ENCODE measurements at regions not wholly inside any gene's neighbourhood (a gene's known extent, or its start where the extent isn't known, plus 50 kb on each side); places are given as distances from the start of the nearest gene placed in this dataset.

DNA sequence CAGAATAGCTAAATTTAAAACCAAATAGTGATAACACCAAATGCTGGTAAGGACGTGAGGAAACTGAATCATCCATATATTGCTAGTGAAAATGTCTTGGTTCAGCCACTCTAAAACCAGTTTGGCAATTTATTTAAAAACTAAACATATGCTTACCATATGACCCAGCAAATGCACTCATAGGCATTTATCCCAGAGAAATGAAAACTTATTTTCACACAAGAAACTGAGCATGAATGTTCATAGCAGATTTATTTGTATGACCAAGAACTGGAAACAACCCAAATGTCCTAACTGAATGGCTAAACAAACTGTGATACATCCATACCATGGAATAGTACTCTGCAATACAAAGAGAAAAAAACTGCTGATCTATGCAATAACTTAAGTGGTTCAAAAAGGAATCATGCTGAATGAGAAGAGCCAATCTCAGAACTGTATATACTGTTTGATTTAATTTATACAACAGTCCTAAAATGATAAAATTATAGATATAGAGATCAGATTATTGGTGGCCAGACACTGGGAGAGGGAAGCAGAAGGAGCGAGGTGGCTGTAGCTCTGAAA lies 115.6 kb upstream of the ADGRF1 start:
- CTCF ChIA-PET (ENCODE audit: partially characterized antibody), result no interaction called here

More for the DNA sequence above, 115.6 kb upstream of the ADGRF1 start:
- Histone ChIP-seq H2BK15ac (ENCODE audit: low read length) (no peak overlapping the region), H4K5ac (ENCODE audit: insufficient read length, low read depth, low read length) (no peak overlapping the region), H3K4me1 (replicated peaks in 1 of 4; ENCODE audit: control insufficient read depth in 3 of 4, insufficient read depth in 4 of 4, low read length in 3 of 4) (peaks cover 0 to 8% (median 1%) of the 10 kb centered on the region in 4 experiments; a peak in 3 of 7 replicates), H4K91ac (replicated peaks; ENCODE audit: insufficient read length, low read length) (no peak overlapping the region), H4K8ac (ENCODE audit: extremely low read depth, insufficient read depth, low read length) (no peak overlapping the region), H2AFZ (ENCODE audit: low read length) (no peak overlapping the region), H3K14ac (ENCODE audit: insufficient read length) (no peak overlapping the region), H3K9me3 (ENCODE audit: insufficient read depth in 2 of 2, low read depth in 1 of 2, low read length in 1 of 2) (no peaks in the 10 kb centered on the region), H3K27me3 (replicated peaks in 1 of 4; ENCODE audit: control insufficient read depth in 3 of 4, extremely low read depth in 1 of 4, insufficient read depth in 3 of 4, low read length in 3 of 4) (no peaks in the 10 kb centered on the region), H3K18ac (ENCODE audit: extremely low read depth, low read length) (no peak overlapping the region), H3K23me2 (ENCODE audit: low read depth, low read length) (no peaks in the 10 kb centered on the region; the same call in 1 of the 2 replicates), H2AK5ac (ENCODE audit: low read depth, low read length) (no peak overlapping the region), H3K4me3 (ENCODE audit: extremely low read depth in 1 of 4, insufficient read depth in 2 of 4, low read depth in 3 of 4, low read length in 4 of 4) (no peak overlapping the region), H3K4ac (replicated peaks; ENCODE audit: insufficient read length, low read depth, low read length) (no peak overlapping the region), H2BK20ac (ENCODE audit: low read length) (no peak overlapping the region), H3K9ac (replicated peaks in 1 of 4; ENCODE audit: extremely low read depth in 1 of 4, low read depth in 3 of 4, low read length in 3 of 4) (no peak overlapping the region), H4K20me1 (replicated peaks in 1 of 2; ENCODE audit: control insufficient read depth in 1 of 2, insufficient read depth in 2 of 2, low read length in 2 of 2) (no peaks in the 10 kb centered on the region), H3K36me3 (ENCODE audit: control insufficient read depth in 2 of 4, insufficient read depth in 4 of 4, low read length in 3 of 4) (no peaks in the 10 kb centered on the region), H3K79me1 (ENCODE audit: low read depth, low read length) (no peaks in the 10 kb centered on the region), H3K4me2 (ENCODE audit: insufficient read depth in 1 of 2, low read depth in 2 of 2, low read length in 2 of 2) (no peak overlapping the region), H3K56ac (replicated peaks; ENCODE audit: insufficient read length, low read depth, low read length) (no peak overlapping the region), H3K27ac (ENCODE audit: low read depth, low read length) (no peak overlapping the region), H2BK5ac (ENCODE audit: low read depth, low read length) (no peak overlapping the region), H2BK12ac (ENCODE audit: low read depth, low read length) (no peak overlapping the region), H2BK120ac (replicated peaks; ENCODE audit: low read depth, low read length) (no peak overlapping the region), H3K23ac (ENCODE audit: insufficient read length) (no peak overlapping the region), H3K79me2 (ENCODE audit: control insufficient read depth in 1 of 2, insufficient read depth in 2 of 2, low read length in 2 of 2) (no peaks in the 10 kb centered on the region)
- 48% methylated on average over 2 of the region's 2 CpGs; no CpG with 5 or more reads in 1 of the 2 experiments for WGBS, 2 experiments (ENCODE audit: extremely low coverage in 1 of 2, insufficient coverage in 1 of 2, insufficient read length in 1 of 2, insufficient replicate concordance in 2 of 2, low coverage in 1 of 2, low lambda C conversion rate in 2 of 2, missing lambda C conversion rate in 1 of 2)
- POLR2A ChIA-PET (ENCODE audit: partially characterized antibody), result no interaction called here
- DNase-seq (ENCODE audit: low read depth in 1 of 2, low spot score in 2 of 2) (no peak), FAIRE-seq (no peak)
- TF ChIP-seq MAFK (IDR thresholded peaks at IDR 0.05; ENCODE audit: low read depth, low read length) (peak; percentile 69; the same call in 1 of the 2 replicates), RFX5 (IDR thresholded peaks at IDR 0.05; ENCODE audit: borderline replicate concordance, low read depth, low read length) (no peak), TBP (IDR thresholded peaks at IDR 0.05; ENCODE audit: low read depth, low read length) (no peak)
